GM12864 (cell line): ENCODE measurements at regions not wholly inside any gene's neighbourhood (a gene's known extent, or its start where the extent isn't known, plus 50 kb on each side); places are given as distances from the start of the nearest gene placed in this dataset.

Source experiments
- DNase-seq: peaks from one replicate; pipeline ENCODE4 v3.0.0-alpha.2; 2011; ENCODE audit warnings: low read depth
- H3K4me3 ChIP-seq: 2 replicates; pipeline ENCODE4 v1.5.1; 2011; ENCODE audit warnings: mild to moderate bottlenecking, low read depth, low read length, control low read depth
- TF ChIP-seq, protein P1 (sequence below): IDR thresholded peaks from 2 replicates; pipeline ENCODE4 v1.5.1; 2011; ENCODE audit warnings: low read depth, mild to moderate bottlenecking, moderate library complexity, low read length, control low read depth, inconsistent platforms; ENCODE audit errors: missing control alignments

DNA sequence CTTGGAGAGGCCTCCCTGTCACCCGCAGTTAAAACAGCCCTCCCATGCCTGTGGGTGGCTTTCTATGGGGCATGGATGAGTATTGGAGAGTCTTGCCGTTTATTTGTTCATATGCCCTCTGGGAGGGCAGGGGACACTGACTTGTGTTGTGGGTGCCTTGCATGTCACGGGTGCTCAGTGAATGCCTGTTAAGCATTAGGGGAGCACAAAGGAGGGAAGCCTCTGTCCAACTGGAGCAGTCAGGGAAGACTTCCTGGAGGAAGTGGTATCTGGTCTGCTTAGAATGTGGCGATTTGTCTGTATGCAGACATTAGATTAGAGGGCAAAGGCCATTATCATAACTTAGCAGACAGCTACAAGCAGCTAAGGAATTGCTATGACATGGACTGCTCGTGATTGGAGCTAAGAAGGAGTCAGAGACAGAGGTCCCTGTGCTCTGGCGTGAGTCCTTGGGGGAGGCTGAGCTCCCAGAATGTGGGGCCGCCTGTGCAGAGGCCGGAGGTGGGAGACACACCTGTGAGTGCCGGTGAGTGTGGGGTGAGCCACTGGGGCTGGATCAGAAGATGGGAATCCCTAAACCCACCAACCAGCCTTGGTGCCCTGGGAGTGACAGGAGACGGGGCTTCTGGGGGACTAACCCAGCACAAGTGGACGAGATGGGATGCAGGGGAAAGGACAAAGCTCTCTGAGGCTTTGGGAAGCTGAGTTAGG lies 286.1 kb downstream of the SEC14L1 start:
- no peak for DNase-seq
- no peak overlapping the region for H3K4me3 ChIP-seq
- TF ChIP-seq, protein P1, sequence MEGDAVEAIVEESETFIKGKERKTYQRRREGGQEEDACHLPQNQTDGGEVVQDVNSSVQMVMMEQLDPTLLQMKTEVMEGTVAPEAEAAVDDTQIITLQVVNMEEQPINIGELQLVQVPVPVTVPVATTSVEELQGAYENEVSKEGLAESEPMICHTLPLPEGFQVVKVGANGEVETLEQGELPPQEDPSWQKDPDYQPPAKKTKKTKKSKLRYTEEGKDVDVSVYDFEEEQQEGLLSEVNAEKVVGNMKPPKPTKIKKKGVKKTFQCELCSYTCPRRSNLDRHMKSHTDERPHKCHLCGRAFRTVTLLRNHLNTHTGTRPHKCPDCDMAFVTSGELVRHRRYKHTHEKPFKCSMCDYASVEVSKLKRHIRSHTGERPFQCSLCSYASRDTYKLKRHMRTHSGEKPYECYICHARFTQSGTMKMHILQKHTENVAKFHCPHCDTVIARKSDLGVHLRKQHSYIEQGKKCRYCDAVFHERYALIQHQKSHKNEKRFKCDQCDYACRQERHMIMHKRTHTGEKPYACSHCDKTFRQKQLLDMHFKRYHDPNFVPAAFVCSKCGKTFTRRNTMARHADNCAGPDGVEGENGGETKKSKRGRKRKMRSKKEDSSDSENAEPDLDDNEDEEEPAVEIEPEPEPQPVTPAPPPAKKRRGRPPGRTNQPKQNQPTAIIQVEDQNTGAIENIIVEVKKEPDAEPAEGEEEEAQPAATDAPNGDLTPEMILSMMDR, result no peak

DNA sequence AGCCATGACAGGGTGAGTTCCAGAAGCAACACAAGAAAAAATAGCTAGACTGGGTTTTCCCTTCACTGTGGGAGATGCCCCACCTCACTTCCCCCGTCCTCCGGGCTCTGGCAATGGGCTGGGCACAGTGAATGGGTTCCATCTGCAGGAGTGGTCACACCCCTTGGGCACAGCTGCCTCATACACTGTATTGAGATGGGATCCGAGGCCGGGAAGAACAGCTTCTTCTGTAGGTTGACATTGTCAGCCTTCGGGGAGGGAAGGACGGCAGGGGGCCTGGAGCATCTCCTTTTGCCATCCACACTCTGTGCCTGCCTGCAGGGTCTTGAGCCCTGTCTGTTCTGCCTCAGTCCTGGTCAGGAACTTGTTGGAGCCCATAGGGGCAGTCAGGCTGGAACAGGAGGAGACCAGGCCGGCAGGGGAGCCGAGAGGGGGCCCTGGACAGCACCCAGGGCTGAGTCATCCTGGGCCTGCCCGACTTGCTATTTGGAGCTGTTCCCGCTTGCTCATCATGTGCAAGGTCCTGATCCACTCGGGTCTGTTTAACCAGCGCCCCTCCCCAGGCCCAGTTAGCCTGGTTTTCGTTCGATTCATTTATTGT lies 286.7 kb downstream of the SEC14L1 start:
- DNase-seq, result no peak
- TF ChIP-seq, protein P1, result no peak
- H3K4me3 ChIP-seq, result no peak overlapping the region

DNA sequence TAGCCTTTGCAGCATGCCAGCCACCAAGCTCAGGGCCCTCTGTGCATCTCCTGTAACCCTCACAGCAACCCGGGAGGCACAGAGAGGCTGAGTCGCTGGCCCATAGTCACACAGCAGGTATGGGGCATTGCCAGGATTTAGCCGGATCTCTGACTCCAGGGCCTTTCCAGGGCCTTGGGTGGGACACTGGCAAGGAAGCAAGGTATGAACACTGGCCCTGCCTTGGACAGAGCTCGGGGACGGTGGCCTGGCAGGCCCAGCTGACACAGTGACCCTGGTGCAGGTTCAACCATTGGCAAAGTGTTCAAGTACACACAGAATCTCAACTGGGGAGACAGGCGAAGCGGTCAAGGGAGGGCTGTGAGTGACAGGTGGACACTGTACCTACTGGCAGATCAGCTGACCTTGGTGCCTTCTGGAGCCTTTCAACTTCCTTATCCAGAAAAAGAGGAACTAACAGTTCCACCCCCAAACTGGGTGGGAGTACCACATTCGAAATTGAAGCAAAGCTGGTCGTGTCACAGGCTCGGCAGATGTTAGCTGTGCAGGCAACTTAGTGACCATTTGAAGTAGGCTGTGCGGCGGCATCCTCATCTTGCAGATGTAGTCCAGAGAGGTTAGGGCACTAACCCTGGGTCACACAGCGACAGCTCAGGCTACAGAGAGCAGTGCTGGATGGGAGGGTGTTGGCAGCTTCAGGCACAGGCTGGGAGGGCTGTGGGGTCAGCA lies 287.4 kb downstream of the SEC14L1 start:
- no peak overlapping the region for H3K4me3 ChIP-seq
- no peak for DNase-seq

GRCh38 chr17:77428749-77429368 lies 288.1 kb downstream of the SEC14L1 start:
- TF ChIP-seq, protein P1, result no peak
- H3K4me3 ChIP-seq, result no peak overlapping the region
- no peak for DNase-seq

More for the DNA sequence above, 287.4 kb downstream of the SEC14L1 start:
- TF ChIP-seq, protein P1, result no peak

DNA sequence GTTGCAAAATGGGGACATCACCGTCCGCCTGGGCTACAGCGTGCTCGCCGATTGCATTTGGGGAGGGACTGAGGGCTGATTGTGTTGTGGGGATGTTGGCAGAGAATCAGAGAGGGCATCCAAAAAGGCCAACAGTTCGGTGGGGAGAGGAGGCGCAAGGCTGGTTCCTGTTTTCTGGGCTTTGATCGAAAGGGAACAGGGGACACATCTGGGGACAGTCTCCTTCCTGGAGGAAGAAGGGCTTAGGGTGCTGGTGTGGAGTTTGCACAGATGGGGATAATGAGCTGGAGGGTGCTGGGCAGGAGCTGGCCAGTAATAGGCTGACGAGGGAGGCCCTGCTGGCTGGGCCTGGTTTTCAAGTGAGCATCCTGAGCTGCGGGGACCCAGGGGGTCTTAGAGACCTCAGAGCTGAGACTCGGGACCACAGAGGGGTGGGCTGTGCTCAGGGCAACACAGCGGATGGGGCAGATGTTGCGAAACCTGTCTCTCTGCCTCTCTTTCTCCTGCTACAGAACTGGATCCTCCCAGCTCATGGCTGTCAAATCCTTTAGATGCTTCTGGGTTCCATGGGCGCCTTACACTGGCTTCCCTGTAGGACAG lies 288.7 kb downstream of the SEC14L1 start:
- TF ChIP-seq, protein P1, result no peak
- no peak overlapping the region for H3K4me3 ChIP-seq
- DNase-seq, result no peak

DNA sequence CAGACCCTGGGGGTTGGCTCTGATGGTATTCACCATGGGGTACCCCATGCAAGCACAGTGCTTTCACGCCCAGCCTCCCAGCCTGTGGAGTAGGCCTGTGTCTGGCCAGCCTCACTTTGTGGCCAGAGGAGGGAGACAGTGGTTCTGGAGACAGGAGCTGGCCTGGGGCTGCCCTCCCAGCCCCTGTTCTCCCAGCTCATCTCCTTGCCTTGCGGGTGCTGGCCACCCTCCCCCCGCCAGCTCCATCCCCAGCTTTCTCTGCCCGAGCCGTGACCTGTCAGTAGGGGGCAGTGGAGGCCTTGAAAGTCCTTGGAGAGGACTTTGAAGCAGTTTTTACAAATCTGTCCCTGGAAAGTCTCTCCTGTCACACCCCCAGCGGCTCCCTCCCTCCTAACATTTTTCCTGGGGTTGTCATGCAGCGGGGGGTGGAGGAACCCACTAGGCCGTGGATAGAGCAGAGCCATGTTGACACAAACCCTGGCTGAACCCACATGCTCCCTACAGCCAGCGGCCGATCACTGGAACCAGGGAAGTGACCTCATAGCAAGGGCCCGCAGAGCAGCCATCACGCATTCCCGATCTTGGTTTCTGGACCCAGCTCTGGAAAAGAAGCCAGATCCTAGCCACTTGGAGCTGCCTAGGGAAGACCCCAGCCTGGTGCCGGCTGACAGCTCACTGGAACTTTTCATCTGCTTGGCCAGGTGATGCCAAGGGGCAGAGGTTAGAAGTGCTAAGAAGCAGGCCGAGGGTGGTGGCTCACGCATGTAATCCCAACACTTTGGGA lies 289.4 kb downstream of the SEC14L1 start:
- DNase-seq, result no peak
- no peak overlapping the region for H3K4me3 ChIP-seq
- TF ChIP-seq, protein P1, result peak; percentile 78
